HEK293 (cell line): ENCODE measurements at regions not wholly inside any gene's neighbourhood (a gene's known extent, or its start where the extent isn't known, plus 50 kb on each side); places are given as distances from the start of the nearest gene placed in this dataset.
"Not testable (repeated sequence)": the region's sequence is repeated elsewhere in the genome, so short reads cannot be mapped to it uniquely, and the experiment has no call there.

Experiments used
- CTCF ChIP-seq: fragments of 450-650 bp; formaldehyde crosslinking; IDR thresholded peaks from 2 replicates; pipeline ENCODE4 v1.5.1; 2016; ENCODE audit warnings: missing biosample characterization, missing genetic modification characterization
- EGR2 ChIP-seq: fragments of 450-650 bp; formaldehyde crosslinking; IDR thresholded peaks from 2 replicates; pipeline ENCODE4 v1.5.1; 2016; ENCODE audit warnings: low read depth, missing biosample characterization, missing genetic modification characterization
- GLI2 ChIP-seq: fragments of 450-650 bp; formaldehyde crosslinking; IDR thresholded peaks from 2 replicates; pipeline ENCODE4; 2017; ENCODE audit warnings: missing biosample characterization, missing genetic modification characterization, low read depth, borderline replicate concordance
- HOXA7 ChIP-seq: sonication (generic); formaldehyde crosslinking; IDR thresholded peaks from 2 replicates; pipeline ENCODE4 v1.8.1; 2022; ENCODE audit warnings: missing genetic modification reagents, borderline replicate concordance
- KLF8 ChIP-seq: fragments of 450-650 bp; formaldehyde crosslinking; IDR thresholded peaks from 2 replicates; pipeline ENCODE4 v1.5.1; 2016; ENCODE audit warnings: missing biosample characterization, missing genetic modification characterization
- TCF7L2 ChIP-seq: IDR thresholded peaks from 2 replicates; pipeline ENCODE4 v1.6.1; 2011; ENCODE audit warnings: low read depth, mild to moderate bottlenecking, inconsistent platforms, low read length, moderate library complexity, borderline replicate concordance
- ZBTB8A ChIP-seq: fragments of 450-650 bp; formaldehyde crosslinking; IDR thresholded peaks from 2 replicates; pipeline ENCODE4 v1.5.1; 2016; ENCODE audit warnings: missing biosample characterization, missing genetic modification characterization
- ZNF292 ChIP-seq: fragments of 450-650 bp; formaldehyde crosslinking; IDR thresholded peaks from 2 replicates; pipeline ENCODE4 v1.5.1; 2016; ENCODE audit warnings: low read depth, missing biosample characterization, missing genetic modification characterization, borderline replicate concordance
- ZNF521 ChIP-seq: fragments of 450-650 bp; formaldehyde crosslinking; IDR thresholded peaks from 2 replicates; pipeline ENCODE4 v1.5.1; 2017; ENCODE audit warnings: missing biosample characterization, mild to moderate bottlenecking, missing genetic modification characterization
- TF ChIP-seq, protein P1 (sequence below): fragments of 450-650 bp; formaldehyde crosslinking; IDR thresholded peaks from 2 replicates; pipeline ENCODE4 v1.5.1; 2016; ENCODE audit warnings: missing biosample characterization, missing genetic modification characterization
- TF ChIP-seq, protein P2 (sequence below): fragments of 450-650 bp; formaldehyde crosslinking; IDR thresholded peaks from 2 replicates; pipeline ENCODE4 v1.5.1; 2016; ENCODE audit warnings: missing biosample characterization, missing genetic modification characterization

DNA sequence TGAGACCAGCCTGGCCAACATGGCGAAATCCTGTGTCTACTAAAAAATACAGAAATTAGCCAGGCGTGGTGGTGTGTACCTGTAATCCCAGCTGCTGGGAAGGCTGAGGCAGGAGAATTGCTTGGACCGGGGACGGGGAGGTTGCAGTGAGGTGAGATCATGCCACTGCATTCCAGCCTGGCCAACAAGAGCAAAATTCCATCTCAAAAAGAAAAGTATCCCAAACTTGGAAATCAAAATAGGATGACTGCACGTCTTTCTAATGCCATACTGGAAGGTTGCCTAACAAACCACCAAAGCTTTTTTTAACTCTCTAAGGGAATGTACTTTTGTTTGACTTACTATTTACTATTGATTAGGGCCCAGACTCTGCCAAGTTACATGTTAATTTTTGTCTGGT, 79.6 kb upstream of the PRSS12 start:
- TF ChIP-seq CTCF (tag by site-specific recombination); ZNF292 (tag by site-specific recombination); TCF7L2; ZNF521; KLF8 (tag by site-specific recombination); EGR2 (tag by site-specific recombination); HOXA7 (CRISPR knock-in tag); ZBTB8A (tag by site-specific recombination); GLI2 (tag by site-specific recombination): not testable (repeated sequence)
- TF ChIP-seq, protein P1, sequence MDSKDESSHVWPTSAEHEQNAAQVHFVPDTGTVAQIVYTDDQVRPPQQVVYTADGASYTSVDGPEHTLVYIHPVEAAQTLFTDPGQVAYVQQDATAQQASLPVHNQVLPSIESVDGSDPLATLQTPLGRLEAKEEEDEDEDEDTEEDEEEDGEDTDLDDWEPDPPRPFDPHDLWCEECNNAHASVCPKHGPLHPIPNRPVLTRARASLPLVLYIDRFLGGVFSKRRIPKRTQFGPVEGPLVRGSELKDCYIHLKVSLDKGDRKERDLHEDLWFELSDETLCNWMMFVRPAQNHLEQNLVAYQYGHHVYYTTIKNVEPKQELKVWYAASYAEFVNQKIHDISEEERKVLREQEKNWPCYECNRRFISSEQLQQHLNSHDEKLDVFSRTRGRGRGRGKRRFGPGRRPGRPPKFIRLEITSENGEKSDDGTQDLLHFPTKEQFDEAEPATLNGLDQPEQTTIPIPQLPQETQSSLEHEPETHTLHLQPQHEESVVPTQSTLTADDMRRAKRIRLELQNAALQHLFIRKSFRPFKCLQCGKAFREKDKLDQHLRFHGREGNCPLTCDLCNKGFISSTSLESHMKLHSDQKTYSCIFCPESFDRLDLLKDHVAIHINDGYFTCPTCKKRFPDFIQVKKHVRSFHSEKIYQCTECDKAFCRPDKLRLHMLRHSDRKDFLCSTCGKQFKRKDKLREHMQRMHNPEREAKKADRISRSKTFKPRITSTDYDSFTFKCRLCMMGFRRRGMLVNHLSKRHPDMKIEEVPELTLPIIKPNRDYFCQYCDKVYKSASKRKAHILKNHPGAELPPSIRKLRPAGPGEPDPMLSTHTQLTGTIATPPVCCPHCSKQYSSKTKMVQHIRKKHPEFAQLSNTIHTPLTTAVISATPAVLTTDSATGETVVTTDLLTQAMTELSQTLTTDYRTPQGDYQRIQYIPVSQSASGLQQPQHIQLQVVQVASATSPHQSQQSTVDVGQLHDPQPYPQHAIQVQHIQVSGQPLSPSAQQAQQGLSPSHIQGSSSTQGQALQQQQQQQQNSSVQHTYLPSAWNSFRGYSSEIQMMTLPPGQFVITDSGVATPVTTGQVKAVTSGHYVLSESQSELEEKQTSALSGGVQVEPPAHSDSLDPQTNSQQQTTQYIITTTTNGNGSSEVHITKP (tag by site-specific recombination) = not testable (repeated sequence)
- TF ChIP-seq, protein P2, sequence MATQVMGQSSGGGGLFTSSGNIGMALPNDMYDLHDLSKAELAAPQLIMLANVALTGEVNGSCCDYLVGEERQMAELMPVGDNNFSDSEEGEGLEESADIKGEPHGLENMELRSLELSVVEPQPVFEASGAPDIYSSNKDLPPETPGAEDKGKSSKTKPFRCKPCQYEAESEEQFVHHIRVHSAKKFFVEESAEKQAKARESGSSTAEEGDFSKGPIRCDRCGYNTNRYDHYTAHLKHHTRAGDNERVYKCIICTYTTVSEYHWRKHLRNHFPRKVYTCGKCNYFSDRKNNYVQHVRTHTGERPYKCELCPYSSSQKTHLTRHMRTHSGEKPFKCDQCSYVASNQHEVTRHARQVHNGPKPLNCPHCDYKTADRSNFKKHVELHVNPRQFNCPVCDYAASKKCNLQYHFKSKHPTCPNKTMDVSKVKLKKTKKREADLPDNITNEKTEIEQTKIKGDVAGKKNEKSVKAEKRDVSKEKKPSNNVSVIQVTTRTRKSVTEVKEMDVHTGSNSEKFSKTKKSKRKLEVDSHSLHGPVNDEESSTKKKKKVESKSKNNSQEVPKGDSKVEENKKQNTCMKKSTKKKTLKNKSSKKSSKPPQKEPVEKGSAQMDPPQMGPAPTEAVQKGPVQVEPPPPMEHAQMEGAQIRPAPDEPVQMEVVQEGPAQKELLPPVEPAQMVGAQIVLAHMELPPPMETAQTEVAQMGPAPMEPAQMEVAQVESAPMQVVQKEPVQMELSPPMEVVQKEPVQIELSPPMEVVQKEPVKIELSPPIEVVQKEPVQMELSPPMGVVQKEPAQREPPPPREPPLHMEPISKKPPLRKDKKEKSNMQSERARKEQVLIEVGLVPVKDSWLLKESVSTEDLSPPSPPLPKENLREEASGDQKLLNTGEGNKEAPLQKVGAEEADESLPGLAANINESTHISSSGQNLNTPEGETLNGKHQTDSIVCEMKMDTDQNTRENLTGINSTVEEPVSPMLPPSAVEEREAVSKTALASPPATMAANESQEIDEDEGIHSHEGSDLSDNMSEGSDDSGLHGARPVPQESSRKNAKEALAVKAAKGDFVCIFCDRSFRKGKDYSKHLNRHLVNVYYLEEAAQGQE (tag by site-specific recombination) = not testable (repeated sequence)
